IMR-90 (cell line): ENCODE measurements at regions not wholly inside any gene's neighbourhood (a gene's known extent, or its start where the extent isn't known, plus 50 kb on each side); places are given as distances from the start of the nearest gene placed in this dataset.

ENCODE experiments used
- ATAC-seq: fragments of 200-7000 bp; cut with Tn5 transposase; 2 replicates; pipeline ENCODE4 v1.9.1; 2020; ENCODE audit warnings: low read depth, mild to moderate bottlenecking, moderate library complexity
- BruUV-seq: library from RNA; stranded (reverse); fragments of 400-500 nt; replicated peaks from 2 replicates; lab custom pipeline; 2021; lab: Mats Ljungman, UMichigan
- CTCF ChIA-PET: fragments of 300-600 bp; formaldehyde crosslinking; extraction: SDS; loops from one replicate; lab custom pipeline; 2021; ENCODE audit warnings: antibody characterized with exemption; lab: Yijun Ruan, JAX
- POLR2A ChIA-PET: fragments of 300-600 bp; sonication (Branson Sonifier 250); formaldehyde crosslinking; loops from one replicate; lab custom pipeline; 2022; ENCODE audit warnings: antibody characterized with exemption; ENCODE audit not compliant: unreplicated experiment; lab: Charles Lee
- DNase-seq: peaks from one replicate; pipeline ENCODE4 v3.0.0; 2013
- H2AFZ ChIP-seq: replicated peaks from 2 replicates; pipeline ENCODE3; 2013; ENCODE audit warnings: low read length, mild to moderate bottlenecking; ENCODE audit not compliant: poor library complexity
- H2AK5ac ChIP-seq: 2 replicates; pipeline ENCODE4 v1.6.1; 2013; ENCODE audit warnings: low read depth, low read length, inconsistent platforms
- H2AK9ac ChIP-seq: replicated peaks from 2 replicates; pipeline ENCODE3; 2013; ENCODE audit warnings: mild to moderate bottlenecking, low read depth, low read length, moderate library complexity; ENCODE audit not compliant: poor library complexity
- H2BK120ac ChIP-seq: 2 replicates; pipeline ENCODE4 v1.6.1; 2013; ENCODE audit warnings: low read depth, low read length, inconsistent platforms
- H2BK15ac ChIP-seq: 3 replicates; pipeline ENCODE4 v1.6.1; 2013; ENCODE audit warnings: low read depth, low read length, inconsistent platforms
- H2BK20ac ChIP-seq: 2 replicates; pipeline ENCODE4 v1.6.1; 2013; ENCODE audit warnings: low read depth, mild to moderate bottlenecking, inconsistent platforms, low read length, moderate library complexity
- H2BK5ac ChIP-seq: 2 replicates; pipeline ENCODE4 v1.6.1; 2013; ENCODE audit warnings: mild to moderate bottlenecking, low read depth, low read length, inconsistent platforms; ENCODE audit not compliant: poor library complexity, severe bottlenecking
- H3K14ac ChIP-seq: replicated peaks from 2 replicates; pipeline ENCODE4 v1.6.1; 2013; ENCODE audit warnings: low read depth, low read length, inconsistent platforms
- H3K18ac ChIP-seq: 2 replicates; pipeline ENCODE4 v1.6.1; 2013; ENCODE audit warnings: low read depth, low read length, control low read depth
- H3K23ac ChIP-seq: 2 replicates; pipeline ENCODE4 v1.6.1; 2013; ENCODE audit warnings: low read depth, low read length, inconsistent platforms
- H3K27ac ChIP-seq: 2 replicates; pipeline ENCODE4 v1.5.1; 2013; ENCODE audit warnings: mild to moderate bottlenecking, control low read depth, low read length; ENCODE audit not compliant: insufficient read depth
- H3K27me3 ChIP-seq: 2 replicates; pipeline ENCODE4 v1.6.1; 2013; ENCODE audit warnings: low read length; ENCODE audit not compliant: control insufficient read depth, insufficient read depth
- H3K36me3 ChIP-seq: 2 replicates; pipeline ENCODE4 v1.6.1; 2013; ENCODE audit warnings: low read length, mixed read lengths; ENCODE audit not compliant: control insufficient read depth, insufficient read depth
- H3K4ac ChIP-seq: 2 replicates; pipeline ENCODE4 v1.6.1; 2013; ENCODE audit warnings: low read depth, low read length, inconsistent platforms
- H3K4me1 ChIP-seq: 2 replicates; pipeline ENCODE4 v1.6.1; 2013; ENCODE audit warnings: low read length, mixed read lengths; ENCODE audit not compliant: control insufficient read depth, insufficient read depth
- H3K4me2 ChIP-seq: 2 replicates; pipeline ENCODE4 v1.6.1; 2013; ENCODE audit warnings: low read depth, mild to moderate bottlenecking, control low read depth, low read length, moderate library complexity
- H3K4me3 ChIP-seq: 2 replicates; pipeline ENCODE4 v1.5.1; 2013; ENCODE audit warnings: low read depth, mild to moderate bottlenecking, control low read depth, low read length, moderate library complexity; ENCODE audit not compliant: insufficient read depth
- H3K56ac ChIP-seq: 2 replicates; pipeline ENCODE4 v1.6.1; 2013; ENCODE audit warnings: low read length, inconsistent platforms; ENCODE audit not compliant: insufficient read depth; ENCODE audit errors: extremely low read depth
- H3K79me1 ChIP-seq, 2 experiments: 2 replicates each; pipeline ENCODE4 v1.6.1; 2013; ENCODE audit warnings: low read length in 2 of 2, inconsistent platforms in 1 of 2, low read depth in 1 of 2
- H3K9ac ChIP-seq: 2 replicates; pipeline ENCODE4 v1.6.1; 2013; ENCODE audit warnings: low read depth, low read length, control low read depth
- H3K9me1 ChIP-seq: 2 replicates; pipeline ENCODE4 v1.6.1; 2013; ENCODE audit warnings: low read length, inconsistent platforms; ENCODE audit not compliant: insufficient read depth
- H3K9me3 ChIP-seq: 2 replicates; pipeline ENCODE4 v1.6.1; 2013; ENCODE audit warnings: low read length; ENCODE audit not compliant: control insufficient read depth, insufficient read depth
- H4K20me1 ChIP-seq: 2 replicates; pipeline ENCODE4 v1.6.1; 2013; ENCODE audit warnings: low read length, inconsistent platforms; ENCODE audit not compliant: insufficient read depth
- H4K5ac ChIP-seq: 2 replicates; pipeline ENCODE4 v1.6.1; 2013; ENCODE audit warnings: mild to moderate bottlenecking, low read depth, low read length, control low read depth
- H4K8ac ChIP-seq, 2 experiments: 2 replicates each; pipeline ENCODE4 v1.6.1; 2013; ENCODE audit warnings: low read depth in 2 of 2, low read length in 2 of 2, control low read depth in 1 of 2, inconsistent platforms in 1 of 2
- H4K91ac ChIP-seq: 2 replicates; pipeline ENCODE4 v1.6.1; 2013; ENCODE audit warnings: low read depth, low read length, inconsistent platforms; ENCODE audit not compliant: insufficient read depth
- BHLHE40 ChIP-seq: fragments of 150-350 bp; IDR thresholded peaks from 2 replicates; pipeline ENCODE4 v1.6.1; 2016; ENCODE audit warnings: mild to moderate bottlenecking, low read depth, low read length
- CEBPB ChIP-seq: IDR thresholded peaks from 2 replicates; pipeline ENCODE4 v1.6.1; 2012; ENCODE audit warnings: low read depth, low read length, improper control_type of control experiment
- CHD1 ChIP-seq: IDR thresholded peaks from 2 replicates; pipeline ENCODE4 v1.6.1; 2012; ENCODE audit warnings: low read depth, low read length, improper control_type of control experiment
- CTCF ChIP-seq: conservative IDR thresholded peaks from 2 replicates; pipeline ENCODE4 v1.5.1; 2012; ENCODE audit warnings: mild to moderate bottlenecking, low read depth, low read length, improper control_type of control experiment
- ELK1 ChIP-seq: fragments of 150-350 bp; IDR thresholded peaks from 2 replicates; pipeline ENCODE4 v1.6.1; 2016; ENCODE audit warnings: low read depth, mild to moderate bottlenecking, low read length, moderate library complexity, borderline replicate concordance
- FOS ChIP-seq: fragments of 150-350 bp; IDR thresholded peaks from 2 replicates; pipeline ENCODE4 v1.6.1; 2016; ENCODE audit warnings: low read depth, low read length
- MAFK ChIP-seq: IDR thresholded peaks from 2 replicates; pipeline ENCODE4 v1.6.1; 2012; ENCODE audit warnings: low read depth, low read length, improper control_type of control experiment
- MAZ ChIP-seq: IDR thresholded peaks from 2 replicates; pipeline ENCODE4 v1.6.1; 2012; ENCODE audit warnings: low read depth, mild to moderate bottlenecking, low read length, improper control_type of control experiment, moderate library complexity, borderline replicate concordance
- MXI1 ChIP-seq: IDR thresholded peaks from 2 replicates; pipeline ENCODE4 v1.6.1; 2012; ENCODE audit warnings: low read depth, mild to moderate bottlenecking, low read length, moderate library complexity, borderline replicate concordance
- NFE2L2 ChIP-seq: fragments of 150-350 bp; IDR thresholded peaks from 2 replicates; pipeline ENCODE4 v1.6.1; 2016; ENCODE audit warnings: low read depth, mild to moderate bottlenecking, low read length
- POLR2A ChIP-seq: IDR thresholded peaks from 2 replicates; pipeline ENCODE4 v1.6.1; 2012; ENCODE audit warnings: mild to moderate bottlenecking, low read depth, low read length
- RAD21 ChIP-seq: IDR thresholded peaks from 2 replicates; pipeline ENCODE4 v1.6.1; 2012; ENCODE audit warnings: low read length, improper control_type of control experiment
- RFX5 ChIP-seq: IDR thresholded peaks from 2 replicates; pipeline ENCODE4 v1.8.0; 2012; ENCODE audit warnings: low read depth, mild to moderate bottlenecking, low read length, moderate library complexity
- SMC3 ChIP-seq: fragments of 150-350 bp; IDR thresholded peaks from 2 replicates; pipeline ENCODE4 v1.6.1; 2016; ENCODE audit warnings: low read depth, mild to moderate bottlenecking, antibody characterized with exemption, low read length, moderate library complexity
- USF2 ChIP-seq: fragments of 150-350 bp; IDR thresholded peaks from 2 replicates; pipeline ENCODE4 v1.6.1; 2017; ENCODE audit warnings: mild to moderate bottlenecking, antibody characterized with exemption, low read length, low read depth
- WGBS, 2 experiments: methylation state at CpG; one replicate each; pipeline versions ENCODE4 v1.1.5 to v1.1.7; 2013; ENCODE audit warnings: missing lambda C conversion rate in 2 of 2; ENCODE audit not compliant: insufficient read length in 1 of 2; ENCODE audit errors: extremely low coverage in 2 of 2; 5-methylcytosine and 5-hydroxymethylcytosine counted together
- dilution Hi-C: fragments of 300-500 bp; cut with HindIII; formaldehyde crosslinking; loops from one replicate; pipeline ENCODE4 v1.14.3; 2018; ENCODE audit warnings: low sequenced_read_pairs; ENCODE audit not compliant: unreplicated experiment
- in situ Hi-C: fragments of 300-500 bp; cut with MboI; formaldehyde crosslinking; loops from 3 replicates; pipeline ENCODE4 v1.14.3; 2019; ENCODE audit warnings: low sequenced_read_pairs, inconsistent platforms, mixed read lengths
- intact Hi-C: fragments of 100-400 bp; cut with micrococcal nuclease; formaldehyde crosslinking; loops from 2 replicates; pipeline ENCODE4 v1.10.0; 2022

- ChIA-PET POLR2A (no interaction called here), CTCF (no interaction called here)
- dilution Hi-C loops (no loop called here), in situ Hi-C loops (no loop called here), intact Hi-C loops (no loop called here)
- Histone ChIP-seq H3K4me3 (no peak overlapping the region), H3K9me1 (no peaks in the 10 kb centered on the region), H4K5ac (no peak overlapping the region), H3K36me3 (no peaks in the 10 kb centered on the region), H3K9me3 (no peaks in the 10 kb centered on the region), H3K9ac (no peak overlapping the region), H4K20me1 (no peaks in the 10 kb centered on the region), H3K27ac (no peak overlapping the region), H4K91ac (no peak overlapping the region), H3K56ac (no peak overlapping the region), H2AK5ac (no peak overlapping the region), H3K4ac (no peak overlapping the region), H2BK120ac (no peak overlapping the region), H3K79me1 (no peaks in the 10 kb centered on the region), H3K14ac (no peak overlapping the region), H2AK9ac (no peak overlapping the region), H2BK5ac (no peak overlapping the region), H2AFZ (no peak overlapping the region), H3K4me2 (no peak overlapping the region), H3K18ac (no peak overlapping the region), H3K27me3 (no peaks in the 10 kb centered on the region), H2BK20ac (no peak overlapping the region), H3K23ac (no peak overlapping the region), H2BK15ac (no peak overlapping the region), H3K4me1 (no peaks in the 10 kb centered on the region), H4K8ac (no peak overlapping the region)
- no TSS peak for BruUV-seq
- TF ChIP-seq BHLHE40 (no peak), MXI1 (no peak), CEBPB (no peak), MAFK (no peak), CTCF (no peak), FOS (no peak), USF2 (no peak), POLR2A (no peak), ELK1 (no peak), RAD21 (no peak), NFE2L2 (no peak), CHD1 (no peak), SMC3 (no peak), RFX5 (no peak), MAZ (no peak)
- ATAC-seq = no peak
- no CpG with 5 or more reads among the region's 3 CpGs for WGBS, 2 experiments
- DNase-seq = no peak
These were observed 362.2 kb downstream of the FGF13 start for GRCh38 chrX:138349351-138349750.
